GM10266 (cell line): ENCODE measurements at regions not wholly inside any gene's neighbourhood (a gene's known extent, or its start where the extent isn't known, plus 50 kb on each side); places are given as distances from the start of the nearest gene placed in this dataset.

Source experiments
- DNase-seq: peaks from one replicate; pipeline ENCODE4 v3.0.0; 2012; ENCODE audit errors: extremely low spot score
- CTCF ChIP-seq: IDR thresholded peaks from 2 replicates; pipeline ENCODE4 v1.5.1; 2012; ENCODE audit warnings: mild to moderate bottlenecking, low read depth; ENCODE audit not compliant: control insufficient read depth, insufficient read depth; ENCODE audit errors: missing control alignments

DNA sequence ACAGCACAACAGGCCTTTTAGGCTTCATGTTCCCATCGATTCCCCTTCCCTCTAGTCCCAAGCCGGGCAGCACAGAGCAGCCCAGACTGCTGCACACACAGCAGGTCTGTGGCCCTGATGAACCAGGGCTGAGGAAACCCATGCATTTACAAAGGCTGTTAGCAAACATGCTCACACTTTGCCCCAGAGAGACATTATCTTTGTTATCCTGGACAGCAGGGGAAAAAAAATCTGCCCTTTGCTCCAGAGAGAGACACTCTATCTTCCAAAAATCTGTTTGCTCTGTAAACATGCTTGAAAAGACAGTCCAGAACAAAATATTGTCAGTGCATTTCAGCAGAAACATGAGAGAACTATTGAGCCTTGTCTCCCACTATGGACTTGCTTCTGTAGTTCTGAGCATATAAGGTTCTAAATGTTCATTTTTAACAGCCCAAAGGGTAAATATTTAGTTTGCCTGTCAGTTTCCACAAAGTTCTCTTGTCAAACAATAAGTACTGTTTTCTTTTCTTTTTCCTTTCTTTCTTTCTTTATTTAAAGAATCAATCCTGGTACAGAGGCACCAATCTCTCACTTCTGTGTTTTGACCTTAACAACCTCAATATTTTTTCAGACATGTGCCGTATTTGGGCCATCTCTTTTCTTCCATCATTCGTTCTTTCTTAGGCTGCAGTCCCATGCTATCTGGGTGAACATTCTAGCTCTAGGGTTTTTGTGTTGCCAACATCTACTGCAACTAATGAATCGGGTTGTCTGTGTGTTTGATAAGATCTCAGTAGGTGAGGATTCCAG, 468.0 kb downstream of the EPM2A start:
- no peak for TF ChIP-seq CTCF
- DNase-seq: no peak

DNA sequence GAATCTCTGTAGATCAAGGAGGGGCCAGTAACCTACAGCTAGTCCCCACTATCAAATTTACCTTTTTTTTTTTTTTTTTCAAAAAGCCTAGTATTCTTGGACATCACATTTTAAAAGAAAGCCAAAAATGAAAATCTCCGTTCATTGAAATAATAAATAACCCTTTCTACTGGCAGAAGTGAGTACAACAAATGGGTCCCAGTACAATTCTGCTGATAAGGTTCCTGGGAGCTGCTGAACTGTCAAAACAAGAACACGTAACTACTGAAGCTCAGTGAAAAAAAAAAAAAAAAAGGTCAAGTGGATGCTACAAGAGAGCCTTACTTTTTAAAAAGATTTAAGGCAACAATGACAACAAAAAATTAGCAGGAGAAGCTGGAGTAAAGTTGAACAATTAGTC, 464.9 kb downstream of the EPM2A start:
- DNase-seq: no peak
- no peak for TF ChIP-seq CTCF

- DNase-seq: no peak
- TF ChIP-seq CTCF: no peak
Observed at GRCh38 chr6:145271040-145271439, 464.3 kb downstream of the EPM2A start.

- no peak for TF ChIP-seq CTCF
- no peak for DNase-seq
Observed at GRCh38 chr6:145271577-145271976, 463.7 kb downstream of the EPM2A start.

DNA sequence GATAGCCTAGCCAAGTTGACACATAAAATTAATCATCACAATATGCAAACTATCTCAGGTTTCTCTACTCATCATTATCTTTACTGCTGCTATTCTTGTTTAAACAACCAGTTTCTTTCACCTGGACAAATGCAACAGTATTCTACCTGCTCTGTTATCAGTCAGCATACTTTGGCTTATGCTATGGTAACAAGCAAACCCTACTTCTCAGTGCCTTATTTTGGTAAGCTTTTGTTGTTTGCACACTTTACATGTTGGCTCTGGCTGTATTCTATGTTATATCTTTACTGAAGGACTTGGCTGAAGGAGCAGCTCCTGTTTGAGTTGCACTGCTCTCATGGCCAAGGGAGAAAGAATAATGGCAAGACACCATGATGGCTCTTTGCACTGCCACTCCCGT, 463.1 kb downstream of the EPM2A start:
- TF ChIP-seq CTCF: no peak
- no peak for DNase-seq

- TF ChIP-seq CTCF: no peak
- no peak for DNase-seq
Observed at GRCh38 chr6:145273136-145273535, 462.2 kb downstream of the EPM2A start.

- no peak for TF ChIP-seq CTCF
- DNase-seq: no peak
Observed at GRCh38 chr6:145274083-145274482, 461.2 kb downstream of the EPM2A start.
